ENCODE measurements at regions not wholly inside any gene's neighbourhood (a gene's known extent, or its start where the extent isn't known, plus 50 kb on each side); places are given as distances from the start of the nearest gene placed in this dataset.
"Not testable (repeated sequence)": the region's sequence is repeated elsewhere in the genome, so short reads cannot be mapped to it uniquely, and the experiment has no call there.

DNA sequence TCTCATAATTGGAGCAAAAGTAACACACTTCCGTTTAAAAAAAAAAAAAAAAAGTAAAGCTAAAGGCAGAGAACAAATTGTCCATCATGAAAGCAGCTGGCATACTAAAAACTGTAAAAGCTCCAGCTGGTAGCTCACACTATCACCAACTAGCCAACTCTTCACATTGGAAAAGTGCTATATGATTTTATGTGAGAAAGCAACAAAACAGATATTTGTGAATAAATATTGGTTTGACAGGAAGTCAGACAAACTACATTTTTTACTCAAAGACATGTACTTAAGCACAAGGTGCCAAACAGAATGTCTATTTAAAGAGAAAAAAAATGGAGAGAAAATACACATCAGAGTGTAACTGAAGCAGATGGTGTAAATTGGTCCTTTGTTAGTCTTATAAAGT lies 231.2 kb upstream of the CADM2 start:
- TF ChIP-seq, protein P1, sequence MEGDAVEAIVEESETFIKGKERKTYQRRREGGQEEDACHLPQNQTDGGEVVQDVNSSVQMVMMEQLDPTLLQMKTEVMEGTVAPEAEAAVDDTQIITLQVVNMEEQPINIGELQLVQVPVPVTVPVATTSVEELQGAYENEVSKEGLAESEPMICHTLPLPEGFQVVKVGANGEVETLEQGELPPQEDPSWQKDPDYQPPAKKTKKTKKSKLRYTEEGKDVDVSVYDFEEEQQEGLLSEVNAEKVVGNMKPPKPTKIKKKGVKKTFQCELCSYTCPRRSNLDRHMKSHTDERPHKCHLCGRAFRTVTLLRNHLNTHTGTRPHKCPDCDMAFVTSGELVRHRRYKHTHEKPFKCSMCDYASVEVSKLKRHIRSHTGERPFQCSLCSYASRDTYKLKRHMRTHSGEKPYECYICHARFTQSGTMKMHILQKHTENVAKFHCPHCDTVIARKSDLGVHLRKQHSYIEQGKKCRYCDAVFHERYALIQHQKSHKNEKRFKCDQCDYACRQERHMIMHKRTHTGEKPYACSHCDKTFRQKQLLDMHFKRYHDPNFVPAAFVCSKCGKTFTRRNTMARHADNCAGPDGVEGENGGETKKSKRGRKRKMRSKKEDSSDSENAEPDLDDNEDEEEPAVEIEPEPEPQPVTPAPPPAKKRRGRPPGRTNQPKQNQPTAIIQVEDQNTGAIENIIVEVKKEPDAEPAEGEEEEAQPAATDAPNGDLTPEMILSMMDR (IDR thresholded peaks at IDR 0.05; ENCODE audit: low read depth, low read length), result no peak
- Histone ChIP-seq H3K4me1 (no peaks in the 10 kb centered on the region; the same call in 1 of the 2 replicates), H3K4me3 (ENCODE audit: low read depth, low read length) (no peak overlapping the region), H3K9me3 (no peaks in the 10 kb centered on the region), H3K36me3 (no peaks in the 10 kb centered on the region), H3K27me3 (no peaks in the 10 kb centered on the region)
- DNase-seq, result no peak

DNA sequence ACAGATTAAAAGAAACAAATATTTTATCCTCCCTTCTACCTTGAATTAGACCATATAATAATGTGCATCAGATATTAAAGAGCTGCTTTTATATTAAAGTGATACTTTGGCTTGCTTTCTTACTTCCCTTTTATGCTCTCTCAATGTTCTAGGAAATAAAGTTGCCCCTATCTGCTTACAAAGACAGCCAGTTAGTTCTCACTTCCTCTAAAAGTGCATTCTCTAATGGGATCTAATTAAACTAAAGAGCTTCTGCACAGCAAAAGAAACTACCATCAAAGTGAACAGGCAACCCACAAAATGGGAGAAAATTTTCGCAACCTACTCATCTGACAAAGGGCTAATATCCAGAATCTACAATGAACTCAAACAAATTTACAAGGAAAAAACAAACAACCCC lies 224.1 kb upstream of the CADM2 start:
- H3K9me3 ChIP-seq; H3K4me1 ChIP-seq; H3K36me3 ChIP-seq; H3K4me3 ChIP-seq (ENCODE audit: low read depth, low read length); DNase-seq; H3K27me3 ChIP-seq: not testable (repeated sequence)

DNA sequence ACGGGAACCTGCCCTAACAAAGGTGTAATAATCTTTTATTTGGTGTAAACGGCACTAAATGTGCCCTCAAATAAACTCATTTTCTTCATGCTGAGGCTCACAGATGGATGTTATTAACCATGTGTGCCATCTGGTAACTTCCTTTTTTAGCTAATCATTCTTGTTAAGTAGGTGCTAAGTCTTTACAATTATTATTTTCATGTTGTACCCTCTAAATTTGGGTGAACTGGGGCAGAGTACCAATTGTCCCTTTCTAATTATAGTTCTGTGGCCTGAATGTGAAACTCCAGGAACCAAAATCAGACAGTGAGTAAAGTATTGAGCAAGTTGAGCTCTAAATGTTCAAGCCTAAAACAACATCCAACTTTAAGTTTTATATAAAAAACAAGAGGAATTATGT lies 220.7 kb upstream of the CADM2 start:
- H3K27me3 ChIP-seq, result no peaks in the 10 kb centered on the region
- no peaks in the 10 kb centered on the region for H3K4me1 ChIP-seq
- H3K9me3 ChIP-seq, result no peaks in the 10 kb centered on the region
- no peaks in the 10 kb centered on the region for H3K36me3 ChIP-seq
- DNase-seq, result no peak
- TF ChIP-seq, protein P1 (IDR thresholded peaks at IDR 0.05; ENCODE audit: low read depth, low read length), result no peak
- H3K4me3 ChIP-seq (ENCODE audit: low read depth, low read length), result no peak overlapping the region

DNA sequence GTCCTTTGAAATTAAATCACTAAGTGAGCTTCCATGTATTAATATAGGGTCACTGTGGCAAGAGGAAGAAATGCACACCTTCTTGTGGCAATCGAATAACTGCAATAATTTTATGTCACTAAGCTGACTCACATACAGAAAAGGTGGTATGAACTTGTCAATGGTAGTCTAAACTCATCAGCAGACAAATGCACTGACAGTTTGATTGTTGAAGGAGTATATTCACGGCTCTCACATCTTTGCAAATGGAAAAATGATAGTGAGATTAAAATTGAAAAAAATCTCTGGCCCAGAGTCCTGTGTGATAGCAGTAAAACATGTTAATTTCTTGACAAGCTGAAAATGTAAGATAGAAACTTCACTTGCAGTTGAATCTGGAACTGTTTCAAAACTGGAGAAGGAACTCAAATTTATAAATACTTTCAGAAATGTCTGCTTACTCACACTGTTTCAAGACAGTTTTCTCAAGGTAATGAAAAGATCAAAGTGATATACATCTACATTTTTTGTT lies 215.8 kb upstream of the CADM2 start:
- Histone ChIP-seq H3K9me3 (no peaks in the 10 kb centered on the region), H3K4me3 (ENCODE audit: low read depth, low read length) (no peak overlapping the region), H3K36me3 (no peaks in the 10 kb centered on the region), H3K27me3 (no peaks in the 10 kb centered on the region), H3K4me1 (no peaks in the 10 kb centered on the region)
- no peak for DNase-seq
- TF ChIP-seq, protein P1 (IDR thresholded peaks at IDR 0.05; ENCODE audit: low read depth, low read length), result no peak

DNA sequence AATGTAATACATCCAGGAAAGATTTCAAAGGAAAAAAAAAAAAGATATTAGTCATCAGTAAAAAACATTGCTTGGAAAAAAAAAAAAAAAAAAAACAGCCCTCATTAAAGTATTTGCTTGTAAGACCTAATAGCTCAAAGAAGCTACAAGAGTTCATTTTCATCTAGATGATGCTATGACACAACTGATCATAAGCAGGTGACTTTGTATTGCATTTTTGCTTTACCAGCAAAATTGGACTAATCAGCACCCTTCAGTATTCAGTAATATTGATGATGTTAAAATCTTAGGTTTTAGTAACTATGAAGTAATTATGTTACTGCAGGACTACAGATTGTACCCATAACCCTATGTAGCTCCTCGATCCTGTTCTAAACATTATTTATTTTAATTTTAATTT lies 214.7 kb upstream of the CADM2 start:
- no peaks in the 10 kb centered on the region for H3K4me1 ChIP-seq
- no peaks in the 10 kb centered on the region for H3K27me3 ChIP-seq
- DNase-seq, result no peak
- no peaks in the 10 kb centered on the region for H3K9me3 ChIP-seq
- no peak overlapping the region for H3K4me3 ChIP-seq (ENCODE audit: low read depth, low read length)
- no peaks in the 10 kb centered on the region for H3K36me3 ChIP-seq
- TF ChIP-seq, protein P1 (IDR thresholded peaks at IDR 0.05; ENCODE audit: low read depth, low read length), result no peak

DNA sequence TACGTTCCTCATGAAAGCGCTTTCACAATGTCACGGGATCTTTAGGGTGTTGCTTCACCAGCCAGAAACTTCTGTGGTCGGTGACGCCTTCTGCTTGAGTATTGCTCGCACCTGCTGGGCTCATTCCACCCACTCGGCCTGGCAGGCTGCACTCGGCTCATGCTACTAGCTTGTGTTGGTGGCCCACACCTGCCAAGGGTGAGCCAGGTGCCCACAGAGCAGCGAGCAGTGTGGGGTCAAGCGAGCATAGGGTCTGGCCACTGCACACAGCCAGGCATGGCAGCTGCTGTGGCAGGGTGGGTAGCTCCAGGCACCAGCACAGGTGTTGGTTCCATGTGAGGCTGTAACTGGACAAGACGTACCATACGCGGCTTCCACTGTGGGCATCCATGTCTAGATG lies 202.9 kb upstream of the CADM2 start:
- Histone ChIP-seq H3K4me3 (ENCODE audit: low read depth, low read length) (no peak overlapping the region), H3K4me1 (no peaks in the 10 kb centered on the region), H3K9me3 (no peaks in the 10 kb centered on the region), H3K27me3 (no peaks in the 10 kb centered on the region), H3K36me3 (no peaks in the 10 kb centered on the region)
- DNase-seq, result no peak
- TF ChIP-seq, protein P1 (IDR thresholded peaks at IDR 0.05; ENCODE audit: low read depth, low read length), result no peak

DNA sequence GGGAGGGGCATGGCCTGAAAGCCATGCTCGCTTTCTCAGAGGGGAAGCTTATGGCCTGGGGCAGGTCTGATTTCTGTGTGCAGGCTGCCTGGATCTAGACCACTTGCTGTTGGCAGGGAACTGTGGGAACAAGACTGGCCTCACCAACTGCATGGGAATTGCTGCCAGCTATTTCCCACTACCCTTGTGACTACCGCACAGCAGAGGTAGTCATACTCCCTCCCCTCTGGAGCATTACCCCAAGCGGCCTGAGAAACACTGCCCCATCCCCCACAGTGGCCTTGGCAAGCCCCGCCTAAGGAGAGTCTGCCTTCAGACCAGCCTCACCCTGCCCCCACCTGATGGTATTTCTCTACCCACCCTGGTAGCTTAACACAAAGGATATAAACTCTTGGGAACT lies 199.4 kb upstream of the CADM2 start:
- H3K4me3 ChIP-seq (ENCODE audit: low read depth, low read length), result no peak overlapping the region
- TF ChIP-seq, protein P1 (IDR thresholded peaks at IDR 0.05; ENCODE audit: low read depth, low read length), result no peak
- no peaks in the 10 kb centered on the region for H3K36me3 ChIP-seq
- H3K4me1 ChIP-seq, result no peaks in the 10 kb centered on the region
- no peaks in the 10 kb centered on the region for H3K27me3 ChIP-seq
- H3K9me3 ChIP-seq, result no peaks in the 10 kb centered on the region
- no peak for DNase-seq

Measured in BE2C (cell line).